Islet of Langerhans (tissue), 1 donor: ENCODE measurements at regions not wholly inside any gene's neighbourhood (a gene's known extent, or its start where the extent isn't known, plus 50 kb on each side); places are given as distances from the start of the nearest gene placed in this dataset.
"Not testable (repeated sequence)": the region's sequence is repeated elsewhere in the genome, so short reads cannot be mapped to it uniquely, and the experiment has no call there.

Experiments
- FAIRE-seq: peaks from one replicate; lab custom pipeline; 2011; peaks lifted over from hg19 to GRCh38; lab: Jason Lieb, UNC

- no peak for FAIRE-seq
These were observed 421.7 kb downstream of the PCNX1 start for GRCh38 chr14:71328954-71329353.

GRCh38 chr14:71331403-71331802 is 424.1 kb downstream of the PCNX1 start:
- FAIRE-seq = no peak

- FAIRE-seq = no peak
These were observed 425.2 kb downstream of the PCNX1 start for GRCh38 chr14:71332476-71332875.

GRCh38 chr14:71333705-71334104 is 426.4 kb downstream of the PCNX1 start:
- FAIRE-seq = no peak

- FAIRE-seq = no peak
These were observed 429.4 kb downstream of the PCNX1 start for GRCh38 chr14:71336489-71337192.

- FAIRE-seq = no peak
These were observed 430.9 kb downstream of the PCNX1 start for GRCh38 chr14:71338153-71338552.

- FAIRE-seq = peak; percentile 49
These were observed 432.6 kb downstream of the PCNX1 start for GRCh38 chr14:71339650-71340415.

GRCh38 chr14:71341156-71341555 is 433.9 kb downstream of the PCNX1 start:
- FAIRE-seq = no peak

GRCh38 chr14:71343724-71344123 is 436.5 kb downstream of the PCNX1 start:
- FAIRE-seq = no peak

GRCh38 chr14:71344506-71344905 is 437.2 kb downstream of the PCNX1 start:
- FAIRE-seq = no peak

GRCh38 chr14:71346685-71347084 is 439.4 kb downstream of the PCNX1 start:
- FAIRE-seq = no peak

- FAIRE-seq = no peak
These were observed 441.1 kb downstream of the PCNX1 start for GRCh38 chr14:71348394-71348793.

GRCh38 chr14:71348817-71349216 is 441.6 kb downstream of the PCNX1 start:
- FAIRE-seq = no peak

GRCh38 chr14:71354142-71354541 is 446.9 kb downstream of the PCNX1 start:
- no peak for FAIRE-seq

GRCh38 chr14:71354801-71355200 is 447.5 kb downstream of the PCNX1 start:
- FAIRE-seq = no peak

GRCh38 chr14:71355324-71356201 is 448.3 kb downstream of the PCNX1 start:
- no peak for FAIRE-seq

GRCh38 chr14:71358209-71358931 is 451.1 kb downstream of the PCNX1 start:
- no peak for FAIRE-seq

GRCh38 chr14:71358932-71359421 is 451.7 kb downstream of the PCNX1 start:
- FAIRE-seq = not testable (repeated sequence)

- no peak for FAIRE-seq
These were observed 452.6 kb downstream of the PCNX1 start for GRCh38 chr14:71359823-71360222.

- FAIRE-seq = no peak
These were observed 454.1 kb downstream of the PCNX1 start for GRCh38 chr14:71361336-71361735.

- no peak for FAIRE-seq
These were observed 454.6 kb downstream of the PCNX1 start for GRCh38 chr14:71361874-71362273.

GRCh38 chr14:71362282-71362681 is 455.0 kb downstream of the PCNX1 start:
- FAIRE-seq = no peak
